DMS 273 (cell line): ENCODE measurements at regions not wholly inside any gene's neighbourhood (a gene's known extent, or its start where the extent isn't known, plus 50 kb on each side); places are given as distances from the start of the nearest gene placed in this dataset.
A peak's percentile ranks its signal among the peaks of the same experiment; 100 is the strongest.

ENCODE experiments used
- DNase-seq: peaks from one replicate; lab custom pipeline; 2025; ENCODE audit not compliant: unreplicated experiment; lab: John Stamatoyannopoulos, UW

DNA sequence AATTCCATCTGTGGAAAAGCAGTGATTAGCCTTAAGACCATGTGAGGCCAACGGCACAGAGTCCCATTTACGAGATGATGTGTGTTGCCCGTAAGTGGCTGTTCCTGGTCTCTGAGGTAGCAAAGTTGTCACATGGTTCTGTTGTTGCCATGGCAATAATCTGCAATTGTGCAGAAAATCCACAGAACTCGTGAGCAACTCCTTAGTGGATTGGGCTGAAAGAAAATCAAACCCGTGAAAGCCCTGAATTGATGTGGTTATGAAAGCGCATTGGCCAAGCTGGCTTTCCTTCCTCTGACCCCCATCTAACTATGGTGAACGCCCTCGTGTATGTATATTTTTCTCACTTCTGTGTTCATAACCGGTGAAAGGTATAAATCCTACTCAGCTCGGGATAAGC, 614.7 kb downstream of the EBF1 start:
- peak; percentile 34 for DNase-seq

DNA sequence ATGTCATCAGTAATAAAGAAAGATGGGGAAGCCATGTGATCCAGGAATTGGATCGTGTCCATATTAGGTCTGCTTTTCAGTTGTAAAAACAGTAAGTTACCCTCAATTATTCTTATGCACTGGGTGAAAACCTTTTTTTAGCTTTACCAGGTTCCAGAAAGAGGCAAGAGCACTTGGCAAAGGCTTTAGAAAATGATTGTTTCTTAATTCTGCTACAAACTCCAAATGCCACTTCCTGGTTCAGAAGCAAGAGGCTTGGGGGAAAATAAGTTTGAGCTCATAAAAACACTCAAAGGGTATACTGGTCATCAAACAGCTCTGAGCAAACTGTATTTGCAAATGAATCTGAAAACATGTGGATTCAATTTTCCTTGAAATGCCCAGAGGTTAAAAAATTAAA, 615.6 kb downstream of the EBF1 start:
- DNase-seq = peak; percentile 57

DNA sequence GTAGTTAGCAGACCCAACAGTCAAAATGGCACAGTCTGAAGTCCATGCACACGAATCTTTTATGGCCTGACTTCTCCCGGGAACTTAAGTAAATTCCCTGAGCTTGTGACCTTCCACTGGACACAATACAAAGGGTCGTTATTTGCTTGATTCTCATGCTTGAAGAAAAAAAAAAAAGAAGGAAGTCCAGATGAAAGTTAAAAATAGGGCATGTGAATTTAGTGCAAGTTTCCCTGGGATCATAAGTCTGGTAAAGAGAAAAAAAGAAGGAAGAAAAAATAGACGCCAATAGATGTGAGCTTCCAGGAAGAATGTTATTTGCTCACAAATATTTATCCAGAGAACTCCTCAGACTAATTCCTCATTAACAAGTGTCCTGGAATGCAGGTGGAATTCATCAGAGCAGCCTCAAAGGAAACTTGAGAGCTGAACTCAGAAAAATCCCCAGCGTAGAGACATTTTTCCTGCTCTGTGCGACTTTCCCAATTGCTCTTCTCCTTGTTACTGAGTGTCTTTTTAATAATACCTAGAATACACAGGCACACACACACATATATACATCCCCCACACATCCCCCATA, 616.3 kb downstream of the EBF1 start:
- DNase-seq = no peak

DNA sequence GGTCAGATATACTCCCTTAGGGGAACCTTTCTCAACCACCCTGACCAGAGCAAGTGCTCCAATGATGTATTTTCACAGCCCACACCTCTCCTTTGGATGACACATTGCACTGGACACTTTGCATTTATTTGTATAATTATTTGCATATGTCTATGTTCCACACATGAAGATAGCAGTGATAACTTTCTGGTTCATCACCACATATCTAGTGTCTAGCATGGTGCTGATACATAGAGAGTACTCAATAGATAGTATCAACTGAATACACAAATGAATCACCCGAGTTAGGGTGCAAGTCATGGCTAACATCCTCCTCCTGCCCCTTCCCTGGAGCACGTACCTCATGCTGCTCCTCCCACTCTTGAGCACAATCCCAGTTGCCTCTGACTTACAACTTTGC, 617.6 kb downstream of the EBF1 start:
- DNase-seq = no peak

DNA sequence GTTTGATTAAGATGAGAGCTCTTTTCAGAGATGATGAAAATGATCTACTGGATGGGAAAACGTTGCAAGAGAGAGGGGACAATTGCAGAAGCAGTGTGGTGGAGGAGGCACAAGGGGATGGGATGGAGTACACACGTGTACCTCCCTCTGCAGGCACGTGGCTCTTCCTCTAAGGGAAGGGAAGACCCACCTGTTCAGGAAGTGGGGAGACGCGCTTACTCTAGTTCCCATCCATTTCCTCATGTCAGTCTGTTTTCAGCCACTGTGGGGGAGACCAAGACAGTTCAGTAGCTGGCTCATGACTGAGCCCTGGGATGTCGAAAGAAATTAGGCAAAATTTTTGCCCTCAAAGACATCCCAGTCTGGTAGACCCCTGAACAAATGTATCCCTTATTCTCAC, 619.2 kb upstream of the CLINT1 start:
- DNase-seq = no peak

DNA sequence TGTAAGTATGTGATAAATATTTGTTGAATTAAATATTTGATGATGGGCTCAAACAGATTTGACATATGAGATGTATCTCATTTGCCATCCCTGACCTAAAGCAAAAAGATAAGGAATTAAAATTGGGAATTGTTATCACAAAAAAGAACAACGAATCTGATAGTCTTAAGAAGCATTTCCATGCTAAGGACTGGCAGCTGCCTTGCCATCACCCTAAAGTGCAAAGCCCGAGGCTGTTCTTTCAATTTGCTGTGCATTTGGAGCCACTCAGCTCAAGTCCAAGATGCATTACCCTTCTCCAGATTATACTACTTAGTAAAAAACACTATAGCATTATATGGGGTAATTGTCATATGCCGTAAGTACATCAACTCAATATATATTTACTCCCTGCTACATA, 618.3 kb upstream of the CLINT1 start:
- no peak for DNase-seq

DNA sequence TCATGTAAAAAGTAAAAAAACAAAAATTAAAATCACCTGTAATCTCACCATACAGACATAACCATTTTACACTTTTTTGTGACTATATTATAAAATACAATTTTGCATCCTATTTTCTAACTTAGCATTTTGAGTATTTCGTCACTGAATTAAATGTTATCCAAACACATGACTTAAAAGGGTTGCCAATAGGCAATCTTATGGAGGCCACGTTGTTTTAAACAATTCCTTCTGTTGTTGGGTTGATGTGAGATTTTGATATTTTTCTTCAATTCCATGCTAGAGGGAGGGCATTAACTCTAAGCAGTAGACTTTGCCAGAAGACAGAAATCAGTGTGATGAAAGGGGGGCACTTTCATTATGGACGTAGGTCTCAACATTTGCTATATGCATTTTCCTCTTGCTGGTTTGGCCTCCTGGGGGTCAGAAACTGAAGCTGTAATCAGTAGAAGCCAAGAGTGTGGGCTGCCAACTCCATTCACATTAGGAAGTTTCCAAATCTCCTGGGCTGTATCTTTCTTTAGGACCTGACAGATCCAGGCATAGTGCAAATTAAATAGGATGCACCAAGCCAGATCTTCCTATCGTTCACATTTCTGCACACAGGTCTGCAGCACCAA, 614.2 kb upstream of the CLINT1 start:
- no peak for DNase-seq

DNA sequence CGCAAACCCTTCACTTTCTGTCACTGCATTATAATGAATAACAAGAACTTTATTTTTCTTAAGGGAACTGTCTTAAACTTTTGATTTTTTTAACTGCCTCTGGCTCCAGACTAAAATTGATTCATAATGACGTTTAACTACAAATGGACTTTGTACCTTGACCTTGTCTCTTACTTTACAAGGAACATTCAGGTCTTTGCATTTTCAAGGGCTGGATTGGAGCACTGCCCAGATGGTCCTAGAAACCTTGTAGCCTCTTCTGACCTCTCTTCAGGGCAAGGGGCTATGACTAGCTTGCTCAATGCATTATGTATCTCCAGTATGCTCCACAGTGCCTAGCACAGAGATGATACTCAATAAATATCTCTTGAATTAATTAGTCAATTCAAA, 612.6 kb upstream of the CLINT1 start:
- DNase-seq = peak; percentile 25

DNA sequence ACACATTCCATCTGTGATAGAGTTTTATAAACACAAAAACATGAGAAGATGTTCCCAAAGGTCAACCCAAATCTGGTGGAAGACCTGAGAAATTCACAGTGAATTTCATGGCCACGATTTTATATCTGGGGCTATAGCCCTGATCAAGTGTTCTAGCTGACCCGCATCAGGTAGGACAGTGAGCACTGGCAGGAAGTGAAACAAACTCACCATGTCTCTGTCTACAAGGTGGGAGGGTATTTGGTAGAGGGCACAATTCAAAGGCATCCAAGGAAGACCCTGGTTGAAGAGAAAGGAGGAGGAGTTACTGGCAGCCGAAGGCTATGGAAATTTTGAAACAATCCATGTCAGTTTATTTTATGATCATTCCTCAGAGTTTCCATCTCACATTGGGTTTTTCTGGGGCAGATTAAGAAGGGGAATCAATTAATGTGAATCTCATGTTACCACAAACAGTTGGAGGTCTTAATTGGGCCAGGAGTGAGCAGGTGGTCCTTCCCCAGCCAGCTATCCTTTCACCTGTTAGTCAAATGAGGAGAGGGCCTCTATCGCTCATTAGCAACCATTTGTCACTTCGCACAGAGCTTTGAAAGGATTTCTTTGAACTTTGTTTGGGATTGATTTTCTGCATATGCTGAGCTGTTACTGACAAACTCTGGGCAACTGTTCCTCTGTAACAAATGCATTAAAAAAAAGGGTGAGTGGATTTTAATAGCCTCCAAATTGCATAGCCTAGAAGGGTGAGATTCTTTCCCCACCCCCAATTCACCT, 612.0 kb upstream of the CLINT1 start:
- DNase-seq = peak; percentile 42

DNA sequence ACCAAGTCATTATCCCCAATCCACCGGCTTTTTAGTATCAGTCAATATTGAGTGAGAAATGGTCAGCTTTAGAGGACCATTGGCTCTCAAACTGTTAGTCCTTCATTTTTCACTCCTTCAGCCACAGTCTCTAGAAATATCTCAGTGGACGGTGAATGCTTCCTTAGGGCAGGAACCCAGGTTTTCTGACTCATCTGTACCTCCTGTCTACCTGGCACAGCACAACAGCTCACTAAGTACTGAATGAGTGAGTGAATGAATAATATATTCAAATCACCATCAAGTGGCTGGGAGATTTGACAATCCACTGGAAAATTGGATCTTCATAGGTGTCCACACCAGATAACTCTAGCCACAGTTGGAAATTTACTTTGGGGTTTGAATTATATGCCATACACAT, 609.5 kb upstream of the CLINT1 start:
- no peak for DNase-seq

DNA sequence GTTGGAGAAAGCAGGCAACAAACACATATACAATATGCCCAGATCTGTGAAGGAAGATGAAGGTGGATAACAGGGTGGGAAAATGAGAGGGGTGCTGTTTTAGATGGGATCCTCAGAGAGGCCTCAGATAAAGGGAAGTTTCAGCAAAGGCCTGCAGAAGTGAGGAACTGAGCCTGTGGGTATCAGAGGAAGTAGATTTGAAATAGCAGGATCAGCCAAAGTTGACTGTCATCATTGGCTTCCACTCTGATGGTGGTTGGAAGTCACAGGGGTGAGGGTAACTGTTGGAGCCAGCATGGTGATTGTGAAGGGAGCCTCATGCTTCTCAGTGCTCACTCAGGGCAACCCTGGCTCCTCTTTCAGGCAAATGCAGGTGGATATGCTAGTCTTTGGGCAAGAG, 607.2 kb upstream of the CLINT1 start:
- DNase-seq = no peak

DNA sequence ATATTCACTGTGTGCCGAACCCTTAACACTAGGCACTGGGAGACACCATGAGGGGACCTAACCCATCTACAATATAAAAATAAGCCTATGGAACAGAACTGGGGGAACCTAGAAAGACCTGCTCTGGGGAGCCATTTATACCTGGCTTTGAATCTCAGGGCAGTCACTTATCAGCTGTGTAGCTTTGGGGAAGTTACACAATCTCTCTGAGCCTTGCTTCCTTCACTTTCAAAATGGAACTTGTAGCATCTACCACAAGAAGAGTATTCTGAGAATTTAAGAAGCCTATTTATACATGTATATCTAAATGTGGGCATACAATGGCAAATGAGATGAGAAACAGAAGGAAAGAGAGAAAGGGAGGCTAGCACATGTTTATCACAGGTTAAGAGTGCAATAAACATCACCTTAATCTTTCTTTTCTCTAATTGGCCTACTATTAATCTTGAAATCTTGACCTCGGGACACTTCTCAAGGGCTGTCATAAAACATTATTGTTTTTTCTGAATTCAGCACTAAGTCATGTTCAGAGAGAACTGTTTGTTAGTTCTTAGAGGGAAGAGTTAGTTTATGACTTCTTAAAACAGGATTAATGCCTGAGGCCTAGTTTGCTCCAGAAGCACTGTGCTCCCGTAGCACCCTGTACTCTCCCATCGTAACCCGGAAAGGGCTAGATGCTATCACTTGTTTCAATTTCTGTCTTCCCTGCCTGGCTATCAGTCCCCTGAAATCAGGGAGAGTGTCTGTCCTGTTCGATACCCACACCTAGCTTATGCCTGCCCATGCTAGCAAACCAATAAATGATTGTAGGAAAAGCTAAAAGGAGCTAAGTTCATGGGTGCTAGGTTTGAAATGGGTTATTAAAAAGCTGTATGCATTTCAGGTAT, 606.4 kb upstream of the CLINT1 start:
- DNase-seq = no peak

DNA sequence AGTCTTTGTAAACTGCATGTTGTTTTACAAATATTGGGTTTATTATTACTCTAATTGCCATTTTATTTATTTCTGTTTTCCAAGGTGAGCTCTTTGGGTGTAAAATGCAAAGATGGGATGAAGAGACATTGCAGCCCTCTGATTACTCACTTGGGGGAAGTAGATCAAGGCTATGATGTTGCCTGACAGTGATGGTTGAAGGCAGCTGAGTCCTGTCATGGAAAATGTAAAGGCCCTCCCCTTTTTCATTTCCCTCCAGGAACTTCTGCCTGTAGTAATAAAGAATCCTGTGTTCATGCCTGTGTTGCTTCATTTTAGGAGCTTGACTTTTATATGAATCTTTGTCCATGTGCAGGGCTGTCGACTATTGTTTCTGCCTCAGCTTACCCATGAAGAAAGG, 605.4 kb upstream of the CLINT1 start:
- no peak for DNase-seq

DNA sequence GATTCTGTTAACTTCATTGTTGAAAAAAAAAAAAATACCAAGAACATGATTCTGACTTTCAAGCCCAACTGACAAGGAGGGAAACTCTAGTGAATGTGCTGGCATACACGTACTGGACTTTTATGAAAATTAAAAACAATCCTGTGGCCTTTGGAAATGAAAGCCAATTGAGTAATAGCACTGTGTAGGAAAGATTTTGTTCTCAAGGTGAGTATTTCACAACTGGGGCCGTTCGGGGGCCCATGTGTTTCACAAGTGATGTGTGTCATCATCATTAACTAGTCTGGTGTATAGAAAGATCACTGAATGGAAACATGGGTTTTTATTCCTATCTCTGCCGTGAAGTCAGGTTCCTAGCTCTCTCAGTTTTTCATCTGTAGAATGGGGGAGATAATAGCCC, 605.0 kb upstream of the CLINT1 start:
- no peak for DNase-seq

DNA sequence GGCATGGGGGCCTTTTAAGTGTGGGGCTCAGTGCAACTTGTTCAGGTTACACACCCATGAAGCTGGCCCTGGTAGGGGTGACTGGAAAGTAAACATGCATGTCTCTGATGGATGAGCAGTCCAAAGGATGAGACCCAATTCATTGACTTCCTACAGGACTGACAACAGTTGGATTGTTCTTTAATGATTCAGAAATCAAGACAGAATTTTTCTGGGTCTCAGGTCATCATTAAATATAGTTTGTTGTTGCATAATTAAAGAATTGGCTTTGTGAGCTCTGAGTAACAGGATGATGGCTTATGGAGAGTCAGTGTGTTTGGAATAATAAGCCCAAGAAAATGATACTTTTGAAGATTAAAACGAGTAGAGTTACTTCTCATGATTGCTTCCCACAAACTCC, 604.2 kb upstream of the CLINT1 start:
- DNase-seq = no peak

DNA sequence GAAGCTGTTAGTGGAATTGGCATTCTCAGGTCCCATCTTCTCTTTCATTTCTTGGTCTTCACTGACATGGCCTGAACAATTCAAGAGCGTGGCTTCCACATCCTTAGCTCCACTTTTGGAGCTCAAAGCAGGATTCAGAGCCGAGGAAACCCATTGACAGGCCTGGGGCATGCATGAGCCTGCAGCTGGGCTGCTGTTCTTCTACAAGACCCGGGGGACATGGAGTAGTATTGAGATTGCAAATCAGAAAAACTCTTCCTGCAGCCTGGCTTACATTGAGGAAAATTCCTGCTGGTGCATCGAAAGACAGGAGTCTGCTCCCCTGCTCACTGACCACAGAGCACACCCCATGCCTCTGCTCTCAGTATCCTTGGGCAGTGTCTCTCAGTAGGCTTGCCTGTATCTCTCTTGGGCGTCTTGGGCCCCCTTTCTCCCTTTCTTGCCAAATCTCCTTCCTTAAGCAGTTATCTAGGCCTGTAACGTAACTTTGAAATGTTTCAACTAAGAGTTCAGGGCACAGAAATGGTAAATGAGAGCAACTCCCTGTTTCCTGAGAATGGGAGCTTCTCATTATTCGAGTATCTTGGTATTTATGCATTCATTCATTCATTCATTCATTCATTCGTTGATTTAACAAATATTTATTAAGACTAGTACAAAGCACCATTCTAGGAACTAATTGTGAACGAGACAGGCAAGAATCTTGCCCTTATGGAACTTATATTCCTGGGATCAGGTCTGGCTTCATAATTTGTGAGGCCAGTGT, 603.6 kb upstream of the CLINT1 start:
- DNase-seq = no peak

DNA sequence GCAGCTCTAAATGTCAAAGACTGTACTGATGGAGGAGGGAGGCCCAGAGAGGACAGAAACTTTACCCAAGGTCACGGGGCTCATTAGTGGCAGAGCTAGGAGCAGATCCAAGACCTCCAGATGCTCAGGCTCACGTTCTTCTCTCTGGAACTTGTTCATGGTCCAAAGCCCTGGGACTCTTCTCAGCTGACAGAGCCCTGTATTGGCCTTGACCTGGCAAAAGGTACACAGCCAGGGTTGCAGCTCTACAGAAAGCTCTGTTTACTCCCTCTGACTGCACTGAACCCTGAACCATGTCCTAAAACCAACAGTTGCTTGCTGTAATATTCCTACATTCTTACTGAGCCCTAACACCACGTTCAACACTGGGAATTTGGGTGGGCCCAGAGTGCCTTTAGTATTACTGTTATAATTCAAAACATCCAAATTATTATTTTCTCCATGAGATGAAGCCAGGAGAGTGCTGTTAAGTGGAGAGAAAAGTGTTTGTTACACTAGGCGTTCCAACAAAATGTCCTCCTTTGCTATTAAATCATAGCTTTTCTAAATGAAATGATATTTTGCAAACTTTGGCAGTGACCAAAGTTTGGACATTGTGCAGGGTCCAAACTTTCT, 602.4 kb upstream of the CLINT1 start:
- DNase-seq = peak; percentile 57

DNA sequence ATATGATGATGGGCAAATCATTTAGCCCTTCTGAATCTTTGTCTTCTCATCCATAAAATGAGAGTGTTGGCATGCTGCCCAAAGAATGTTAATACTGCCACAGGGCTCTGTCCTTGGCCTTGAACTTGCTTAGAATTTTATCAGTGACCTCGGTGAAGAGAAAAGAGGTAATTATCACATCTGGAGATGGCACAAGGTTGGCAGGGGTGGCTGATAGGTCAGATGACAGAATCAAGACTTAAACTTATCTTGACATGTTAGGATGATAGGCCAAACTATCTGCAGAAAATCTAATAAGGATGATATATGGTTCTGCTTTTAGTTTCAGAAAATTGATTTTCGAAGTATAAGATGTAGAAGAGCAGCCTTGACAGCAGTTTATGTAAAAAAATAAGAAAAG, 599.1 kb upstream of the CLINT1 start:
- peak; percentile 15 for DNase-seq

DNA sequence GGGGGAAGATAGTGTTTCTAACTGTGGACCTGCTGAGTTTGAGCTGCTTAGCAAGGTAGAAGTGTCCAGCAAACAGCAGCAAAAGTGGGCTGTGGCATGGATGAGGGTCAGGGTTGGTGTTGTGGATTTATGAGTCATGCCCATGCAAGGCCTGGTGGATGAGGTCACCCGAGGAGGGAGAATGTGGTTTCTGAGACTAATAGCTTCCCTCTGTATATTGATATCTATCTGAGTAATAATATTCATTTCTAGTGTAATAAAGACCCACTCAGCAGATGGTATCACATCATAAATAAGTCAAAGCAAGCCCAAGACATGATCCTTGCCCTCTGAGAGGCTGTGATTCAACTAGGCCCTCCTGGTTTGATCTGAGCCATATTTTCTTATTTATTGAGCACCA, 597.8 kb upstream of the CLINT1 start:
- DNase-seq = peak; percentile 67

DNA sequence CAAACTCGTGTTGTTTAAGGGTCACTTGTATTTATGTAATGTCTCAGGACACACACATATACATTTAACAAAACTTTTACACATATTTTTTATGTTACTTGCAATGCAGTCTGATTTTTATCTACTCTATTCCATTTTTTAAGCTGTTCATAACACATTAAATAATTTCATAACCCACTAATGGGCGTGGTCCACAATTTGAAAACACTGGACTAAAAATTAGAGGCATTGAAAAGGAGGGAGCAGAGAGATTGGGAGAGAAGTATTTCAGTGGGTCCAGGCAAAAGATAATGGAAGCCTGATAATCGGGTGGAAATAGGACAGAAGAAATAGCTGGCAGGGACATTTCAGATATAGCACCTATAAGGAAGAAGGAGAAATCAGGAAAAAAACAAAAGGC, 597.3 kb upstream of the CLINT1 start:
- DNase-seq = no peak
